HepG2 (cell line): ENCODE measurements at regions not wholly inside any gene's neighbourhood (a gene's known extent, or its start where the extent isn't known, plus 50 kb on each side); places are given as distances from the start of the nearest gene placed in this dataset.

Experiments
- KLF6 ChIP-seq: IDR thresholded peaks from 2 replicates; pipeline ENCODE4 v1.8.0; 2016; ENCODE audit warnings: missing biosample characterization, missing genetic modification reagents
- MEF2D ChIP-seq: sonication (generic); formaldehyde crosslinking; IDR thresholded peaks from 2 replicates; pipeline ENCODE4 v1.5.1; 2020; ENCODE audit warnings: mild to moderate bottlenecking, missing genetic modification reagents
- MTF2 ChIP-seq: sonication (generic); formaldehyde crosslinking; IDR thresholded peaks from 2 replicates; pipeline ENCODE4 v1.5.0; 2020; ENCODE audit warnings: missing genetic modification reagents, borderline replicate concordance
- PPARG ChIP-seq: conservative IDR thresholded peaks from 2 replicates; pipeline ENCODE4 v1.6.1; 2016; ENCODE audit warnings: missing biosample characterization, missing genetic modification reagents
- RARA ChIP-seq: IDR thresholded peaks from 2 replicates; pipeline ENCODE4 v1.6.1; 2016; ENCODE audit warnings: missing genetic modification reagents, missing compliant biosample characterization
- ZNF343 ChIP-seq: sonication (generic); formaldehyde crosslinking; IDR thresholded peaks from 2 replicates; pipeline ENCODE4 v1.4.0; 2020; ENCODE audit warnings: mild to moderate bottlenecking, missing genetic modification reagents
- ZNF543 ChIP-seq: sonication (generic); formaldehyde crosslinking; IDR thresholded peaks from 2 replicates; pipeline ENCODE4 v1.4.0; 2020; ENCODE audit warnings: mild to moderate bottlenecking, missing genetic modification reagents
- ZNF652 ChIP-seq: IDR thresholded peaks from 2 replicates; pipeline ENCODE4 v1.6.1; 2016; ENCODE audit warnings: low read depth, borderline replicate concordance
- ZNF878 ChIP-seq: sonication (generic); formaldehyde crosslinking; IDR thresholded peaks from 2 replicates; pipeline ENCODE4 v1.8.1; 2023; ENCODE audit warnings: mild to moderate bottlenecking, missing genetic modification reagents, moderate library complexity
- TF ChIP-seq, protein P1 (sequence below): sonication (generic); formaldehyde crosslinking; IDR thresholded peaks from 2 replicates; pipeline ENCODE4 v1.4.0; 2020; ENCODE audit warnings: low read depth, missing genetic modification reagents
- TF ChIP-seq, protein P2 (sequence below): sonication (generic); formaldehyde crosslinking; IDR thresholded peaks from 2 replicates; pipeline ENCODE4 v1.4.0; 2020; ENCODE audit warnings: mild to moderate bottlenecking, missing genetic modification reagents, borderline replicate concordance
- TF ChIP-seq, protein P3 (sequence below): fragments of 450-650 bp; IDR thresholded peaks from 2 replicates; pipeline ENCODE4 v1.6.1; 2017
- TF ChIP-seq, protein P4 (sequence below): sonication (generic); formaldehyde crosslinking; IDR thresholded peaks from 2 replicates; pipeline ENCODE4 v1.5.0; 2020; ENCODE audit warnings: missing genetic modification reagents
- TF ChIP-seq, protein P5 (sequence below): sonication (generic); formaldehyde crosslinking; IDR thresholded peaks from 2 replicates; pipeline ENCODE4 v1.5.0; 2020; ENCODE audit warnings: mild to moderate bottlenecking, missing genetic modification reagents, borderline replicate concordance

DNA sequence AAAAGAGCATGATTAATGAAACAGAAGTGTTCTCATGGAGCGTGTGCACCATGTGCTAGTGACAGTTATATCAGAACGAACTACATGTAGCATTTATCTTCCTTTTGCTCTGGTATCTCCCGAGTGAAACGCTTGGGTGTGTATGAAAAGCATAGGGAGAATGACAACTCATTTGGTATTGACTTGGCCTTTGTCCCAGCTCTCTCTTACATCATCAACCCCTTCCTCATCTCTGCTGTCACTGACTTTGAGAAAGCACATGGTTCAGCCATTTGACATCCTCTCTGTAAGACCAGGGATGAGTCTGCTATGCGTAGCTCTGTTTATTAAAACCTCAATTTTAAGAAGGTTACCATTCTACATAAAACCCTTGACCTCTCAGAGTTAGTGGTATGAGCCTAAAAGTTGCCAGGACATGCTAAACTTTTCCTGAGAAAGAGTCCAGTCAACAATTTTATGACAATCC is 201.0 kb downstream of the NRIP1 start (continued):
- no peak for TF ChIP-seq MTF2
- TF ChIP-seq, protein P1, sequence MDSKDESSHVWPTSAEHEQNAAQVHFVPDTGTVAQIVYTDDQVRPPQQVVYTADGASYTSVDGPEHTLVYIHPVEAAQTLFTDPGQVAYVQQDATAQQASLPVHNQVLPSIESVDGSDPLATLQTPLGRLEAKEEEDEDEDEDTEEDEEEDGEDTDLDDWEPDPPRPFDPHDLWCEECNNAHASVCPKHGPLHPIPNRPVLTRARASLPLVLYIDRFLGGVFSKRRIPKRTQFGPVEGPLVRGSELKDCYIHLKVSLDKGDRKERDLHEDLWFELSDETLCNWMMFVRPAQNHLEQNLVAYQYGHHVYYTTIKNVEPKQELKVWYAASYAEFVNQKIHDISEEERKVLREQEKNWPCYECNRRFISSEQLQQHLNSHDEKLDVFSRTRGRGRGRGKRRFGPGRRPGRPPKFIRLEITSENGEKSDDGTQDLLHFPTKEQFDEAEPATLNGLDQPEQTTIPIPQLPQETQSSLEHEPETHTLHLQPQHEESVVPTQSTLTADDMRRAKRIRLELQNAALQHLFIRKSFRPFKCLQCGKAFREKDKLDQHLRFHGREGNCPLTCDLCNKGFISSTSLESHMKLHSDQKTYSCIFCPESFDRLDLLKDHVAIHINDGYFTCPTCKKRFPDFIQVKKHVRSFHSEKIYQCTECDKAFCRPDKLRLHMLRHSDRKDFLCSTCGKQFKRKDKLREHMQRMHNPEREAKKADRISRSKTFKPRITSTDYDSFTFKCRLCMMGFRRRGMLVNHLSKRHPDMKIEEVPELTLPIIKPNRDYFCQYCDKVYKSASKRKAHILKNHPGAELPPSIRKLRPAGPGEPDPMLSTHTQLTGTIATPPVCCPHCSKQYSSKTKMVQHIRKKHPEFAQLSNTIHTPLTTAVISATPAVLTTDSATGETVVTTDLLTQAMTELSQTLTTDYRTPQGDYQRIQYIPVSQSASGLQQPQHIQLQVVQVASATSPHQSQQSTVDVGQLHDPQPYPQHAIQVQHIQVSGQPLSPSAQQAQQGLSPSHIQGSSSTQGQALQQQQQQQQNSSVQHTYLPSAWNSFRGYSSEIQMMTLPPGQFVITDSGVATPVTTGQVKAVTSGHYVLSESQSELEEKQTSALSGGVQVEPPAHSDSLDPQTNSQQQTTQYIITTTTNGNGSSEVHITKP (CRISPR knock-in tag), result no peak
- TF ChIP-seq ZNF652, result peak; percentile 55; the same call in 1 of the 2 replicates
- TF ChIP-seq RARA, result peak; percentile 63
- TF ChIP-seq, protein P2, sequence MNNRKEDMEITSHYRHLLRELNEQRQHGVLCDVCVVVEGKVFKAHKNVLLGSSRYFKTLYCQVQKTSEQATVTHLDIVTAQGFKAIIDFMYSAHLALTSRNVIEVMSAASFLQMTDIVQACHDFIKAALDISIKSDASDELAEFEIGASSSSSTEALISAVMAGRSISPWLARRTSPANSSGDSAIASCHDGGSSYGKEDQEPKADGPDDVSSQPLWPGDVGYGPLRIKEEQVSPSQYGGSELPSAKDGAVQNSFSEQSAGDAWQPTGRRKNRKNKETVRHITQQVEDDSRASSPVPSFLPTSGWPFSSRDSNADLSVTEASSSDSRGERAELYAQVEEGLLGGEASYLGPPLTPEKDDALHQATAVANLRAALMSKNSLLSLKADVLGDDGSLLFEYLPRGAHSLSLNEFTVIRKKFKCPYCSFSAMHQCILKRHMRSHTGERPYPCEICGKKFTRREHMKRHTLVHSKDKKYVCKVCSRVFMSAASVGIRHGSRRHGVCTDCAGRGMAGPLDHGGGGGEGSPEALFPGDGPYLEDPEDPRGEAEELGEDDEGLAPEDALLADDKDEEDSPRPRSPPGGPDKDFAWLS, result no peak
- peak; percentile 63; the same call in 1 of the 2 replicates for TF ChIP-seq MEF2D (CRISPR knock-in tag)
- TF ChIP-seq, protein P3, sequence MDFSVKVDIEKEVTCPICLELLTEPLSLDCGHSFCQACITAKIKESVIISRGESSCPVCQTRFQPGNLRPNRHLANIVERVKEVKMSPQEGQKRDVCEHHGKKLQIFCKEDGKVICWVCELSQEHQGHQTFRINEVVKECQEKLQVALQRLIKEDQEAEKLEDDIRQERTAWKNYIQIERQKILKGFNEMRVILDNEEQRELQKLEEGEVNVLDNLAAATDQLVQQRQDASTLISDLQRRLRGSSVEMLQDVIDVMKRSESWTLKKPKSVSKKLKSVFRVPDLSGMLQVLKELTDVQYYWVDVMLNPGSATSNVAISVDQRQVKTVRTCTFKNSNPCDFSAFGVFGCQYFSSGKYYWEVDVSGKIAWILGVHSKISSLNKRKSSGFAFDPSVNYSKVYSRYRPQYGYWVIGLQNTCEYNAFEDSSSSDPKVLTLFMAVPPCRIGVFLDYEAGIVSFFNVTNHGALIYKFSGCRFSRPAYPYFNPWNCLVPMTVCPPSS, result no peak
- TF ChIP-seq, protein P4, sequence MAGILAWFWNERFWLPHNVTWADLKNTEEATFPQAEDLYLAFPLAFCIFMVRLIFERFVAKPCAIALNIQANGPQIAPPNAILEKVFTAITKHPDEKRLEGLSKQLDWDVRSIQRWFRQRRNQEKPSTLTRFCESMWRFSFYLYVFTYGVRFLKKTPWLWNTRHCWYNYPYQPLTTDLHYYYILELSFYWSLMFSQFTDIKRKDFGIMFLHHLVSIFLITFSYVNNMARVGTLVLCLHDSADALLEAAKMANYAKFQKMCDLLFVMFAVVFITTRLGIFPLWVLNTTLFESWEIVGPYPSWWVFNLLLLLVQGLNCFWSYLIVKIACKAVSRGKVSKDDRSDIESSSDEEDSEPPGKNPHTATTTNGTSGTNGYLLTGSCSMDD (CRISPR knock-in tag), result no peak
- TF ChIP-seq ZNF878 (CRISPR knock-in tag), result no peak
- TF ChIP-seq ZNF343 (CRISPR knock-in tag), result no peak
- TF ChIP-seq ZNF543 (CRISPR knock-in tag), result no peak
- TF ChIP-seq, protein P5, sequence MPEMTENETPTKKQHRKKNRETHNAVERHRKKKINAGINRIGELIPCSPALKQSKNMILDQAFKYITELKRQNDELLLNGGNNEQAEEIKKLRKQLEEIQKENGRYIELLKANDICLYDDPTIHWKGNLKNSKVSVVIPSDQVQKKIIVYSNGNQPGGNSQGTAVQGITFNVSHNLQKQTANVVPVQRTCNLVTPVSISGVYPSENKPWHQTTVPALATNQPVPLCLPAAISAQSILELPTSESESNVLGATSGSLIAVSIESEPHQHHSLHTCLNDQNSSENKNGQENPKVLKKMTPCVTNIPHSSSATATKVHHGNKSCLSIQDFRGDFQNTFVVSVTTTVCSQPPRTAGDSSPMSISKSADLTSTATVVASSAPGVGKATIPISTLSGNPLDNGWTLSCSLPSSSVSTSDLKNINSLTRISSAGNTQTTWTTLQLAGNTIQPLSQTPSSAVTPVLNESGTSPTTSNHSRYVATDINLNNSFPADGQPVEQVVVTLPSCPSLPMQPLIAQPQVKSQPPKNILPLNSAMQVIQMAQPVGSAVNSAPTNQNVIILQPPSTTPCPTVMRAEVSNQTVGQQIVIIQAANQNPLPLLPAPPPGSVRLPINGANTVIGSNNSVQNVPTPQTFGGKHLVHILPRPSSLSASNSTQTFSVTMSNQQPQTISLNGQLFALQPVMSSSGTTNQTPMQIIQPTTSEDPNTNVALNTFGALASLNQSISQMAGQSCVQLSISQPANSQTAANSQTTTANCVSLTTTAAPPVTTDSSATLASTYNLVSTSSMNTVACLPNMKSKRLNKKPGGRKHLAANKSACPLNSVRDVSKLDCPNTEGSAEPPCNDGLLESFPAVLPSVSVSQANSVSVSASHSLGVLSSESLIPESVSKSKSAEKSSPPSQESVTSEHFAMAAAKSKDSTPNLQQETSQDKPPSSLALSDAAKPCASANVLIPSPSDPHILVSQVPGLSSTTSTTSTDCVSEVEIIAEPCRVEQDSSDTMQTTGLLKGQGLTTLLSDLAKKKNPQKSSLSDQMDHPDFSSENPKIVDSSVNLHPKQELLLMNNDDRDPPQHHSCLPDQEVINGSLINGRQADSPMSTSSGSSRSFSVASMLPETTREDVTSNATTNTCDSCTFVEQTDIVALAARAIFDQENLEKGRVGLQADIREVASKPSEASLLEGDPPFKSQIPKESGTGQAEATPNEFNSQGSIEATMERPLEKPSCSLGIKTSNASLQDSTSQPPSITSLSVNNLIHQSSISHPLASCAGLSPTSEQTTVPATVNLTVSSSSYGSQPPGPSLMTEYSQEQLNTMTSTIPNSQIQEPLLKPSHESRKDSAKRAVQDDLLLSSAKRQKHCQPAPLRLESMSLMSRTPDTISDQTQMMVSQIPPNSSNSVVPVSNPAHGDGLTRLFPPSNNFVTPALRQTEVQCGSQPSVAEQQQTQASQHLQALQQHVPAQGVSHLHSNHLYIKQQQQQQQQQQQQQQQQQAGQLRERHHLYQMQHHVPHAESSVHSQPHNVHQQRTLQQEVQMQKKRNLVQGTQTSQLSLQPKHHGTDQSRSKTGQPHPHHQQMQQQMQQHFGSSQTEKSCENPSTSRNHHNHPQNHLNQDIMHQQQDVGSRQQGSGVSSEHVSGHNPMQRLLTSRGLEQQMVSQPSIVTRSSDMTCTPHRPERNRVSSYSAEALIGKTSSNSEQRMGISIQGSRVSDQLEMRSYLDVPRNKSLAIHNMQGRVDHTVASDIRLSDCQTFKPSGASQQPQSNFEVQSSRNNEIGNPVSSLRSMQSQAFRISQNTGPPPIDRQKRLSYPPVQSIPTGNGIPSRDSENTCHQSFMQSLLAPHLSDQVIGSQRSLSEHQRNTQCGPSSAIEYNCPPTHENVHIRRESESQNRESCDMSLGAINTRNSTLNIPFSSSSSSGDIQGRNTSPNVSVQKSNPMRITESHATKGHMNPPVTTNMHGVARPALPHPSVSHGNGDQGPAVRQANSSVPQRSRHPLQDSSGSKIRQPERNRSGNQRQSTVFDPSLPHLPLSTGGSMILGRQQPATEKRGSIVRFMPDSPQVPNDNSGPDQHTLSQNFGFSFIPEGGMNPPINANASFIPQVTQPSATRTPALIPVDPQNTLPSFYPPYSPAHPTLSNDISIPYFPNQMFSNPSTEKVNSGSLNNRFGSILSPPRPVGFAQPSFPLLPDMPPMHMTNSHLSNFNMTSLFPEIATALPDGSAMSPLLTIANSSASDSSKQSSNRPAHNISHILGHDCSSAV (CRISPR knock-in tag), result no peak
- peak; percentile 94 for TF ChIP-seq PPARG (CRISPR knock-in tag)
- peak; percentile 68; the same call in 1 of the 2 replicates for TF ChIP-seq KLF6 (CRISPR knock-in tag)
